GM18909 (cell line): ENCODE measurements at regions not wholly inside any gene's neighbourhood (a gene's known extent, or its start where the extent isn't known, plus 50 kb on each side); places are given as distances from the start of the nearest gene placed in this dataset.
"Not testable (repeated sequence)": the region's sequence is repeated elsewhere in the genome, so short reads cannot be mapped to it uniquely, and the experiment has no call there.

Experiments used
- ATAC-seq: cut with Tn5 transposase; IDR thresholded peaks from one replicate; pipeline ENCODE4 v1.9.1; 2021; ENCODE audit warnings: mild to moderate bottlenecking; ENCODE audit not compliant: unreplicated experiment, poor library complexity

DNA sequence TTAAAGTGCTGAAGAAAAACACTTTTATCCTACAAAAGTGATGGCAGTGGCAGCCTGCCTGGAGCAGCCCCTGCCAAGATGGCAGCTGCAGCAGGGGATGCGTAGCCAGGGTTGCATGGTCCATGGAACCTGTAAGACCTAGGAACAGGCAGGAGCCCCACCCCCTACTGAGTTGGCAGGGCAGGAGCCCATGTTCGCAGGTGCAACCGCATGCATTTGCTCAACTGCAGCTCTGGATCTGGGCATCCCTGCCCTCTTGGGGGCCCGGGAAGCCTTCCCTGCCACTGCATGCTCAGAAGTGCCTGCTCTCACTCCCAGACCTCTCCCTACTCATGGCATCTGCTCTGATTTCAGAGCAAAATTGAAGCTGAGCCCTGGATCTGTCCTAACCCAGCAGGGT, 779.6 kb downstream of the CDH18 start:
- ATAC-seq, result no peak

DNA sequence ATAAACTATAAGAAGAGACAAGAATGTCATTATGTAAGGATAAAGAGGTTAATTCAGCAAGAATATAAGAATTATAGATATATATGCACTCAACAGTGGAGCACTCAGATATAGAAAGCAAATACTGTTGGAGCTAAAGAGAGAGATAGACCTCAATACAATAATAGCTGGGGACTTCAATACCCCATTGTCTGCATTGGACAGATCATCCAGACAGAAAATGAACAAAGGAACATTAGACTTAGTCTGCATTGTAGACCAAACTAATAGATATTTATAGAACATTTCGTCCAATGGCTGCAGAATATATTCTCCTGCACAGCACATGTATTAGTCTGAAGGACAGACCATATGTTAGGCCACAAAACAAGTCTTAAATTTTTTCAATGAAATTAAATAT, 777.1 kb downstream of the CDH18 start:
- no peak for ATAC-seq

DNA sequence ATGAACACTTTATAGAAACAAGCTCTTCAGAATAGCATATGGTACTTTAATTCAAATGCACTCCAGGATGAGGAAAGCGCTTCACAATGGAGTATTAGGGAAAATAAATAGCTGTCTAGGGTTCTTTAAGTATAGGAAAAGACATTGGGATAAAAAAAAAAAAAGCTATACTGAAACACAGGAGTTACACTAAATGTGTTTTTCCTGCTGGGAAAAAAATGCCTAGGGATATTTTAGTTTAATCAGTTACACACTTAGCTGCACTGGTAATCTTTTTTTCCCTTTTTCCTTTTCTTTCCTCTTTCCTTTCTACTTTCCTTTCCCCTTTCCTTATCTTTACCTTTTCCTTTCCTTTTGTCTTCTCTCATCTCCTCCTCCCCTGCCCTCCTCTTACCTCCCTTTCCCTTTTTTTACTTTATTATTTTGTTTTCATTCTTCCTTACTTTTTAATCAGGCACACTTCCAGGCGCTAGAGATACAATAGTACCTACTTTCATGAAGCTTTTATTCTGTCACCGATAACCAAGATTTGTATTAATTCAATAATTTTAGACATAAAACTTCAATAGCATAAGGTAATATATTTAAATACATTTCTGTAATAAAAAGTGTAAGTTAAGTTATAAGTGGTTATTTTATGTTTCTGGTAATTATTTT, 758.7 kb downstream of the CDH18 start:
- no peak for ATAC-seq

DNA sequence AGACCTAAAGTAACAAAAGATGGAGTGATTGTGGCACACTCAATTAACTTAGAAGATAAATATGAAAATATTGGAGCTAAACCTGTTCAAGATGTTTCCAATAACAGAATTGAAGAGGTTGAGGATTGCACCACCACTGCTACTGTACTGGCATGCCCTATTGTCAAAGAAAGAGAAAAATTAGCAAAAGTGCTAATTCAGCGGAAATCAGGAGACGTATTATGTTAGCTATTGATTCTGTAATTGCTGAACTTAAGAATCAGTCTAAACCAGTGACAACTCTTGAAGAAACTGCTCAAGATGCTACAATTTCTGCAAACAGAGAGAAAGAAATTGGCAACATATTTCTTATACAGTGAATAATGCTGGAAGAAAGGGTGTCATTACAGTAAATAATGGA, 754.4 kb downstream of the CDH18 start:
- ATAC-seq, result no peak

DNA sequence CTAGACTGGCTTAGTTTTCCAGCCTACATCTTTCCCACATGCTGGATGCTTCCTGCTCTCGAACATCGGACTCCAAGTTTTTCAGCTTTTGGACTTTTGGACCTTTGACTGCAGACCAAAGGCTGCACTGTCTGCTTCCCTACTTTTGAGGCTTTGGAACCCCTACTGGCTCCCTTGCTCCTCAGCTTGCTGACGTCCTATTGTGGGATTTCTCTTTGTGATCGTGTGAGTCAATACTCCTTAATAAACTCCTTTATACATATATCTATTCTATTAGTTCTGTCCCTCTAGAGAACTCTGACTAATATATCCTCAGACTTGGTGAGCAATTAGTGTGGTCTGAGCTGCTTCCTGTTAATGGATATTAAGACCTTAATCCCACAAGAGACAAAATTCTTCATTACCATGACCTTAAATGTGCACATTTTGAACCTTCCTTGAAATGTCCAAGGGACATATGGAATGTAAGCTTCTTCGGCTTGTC, 752.9 kb downstream of the CDH18 start:
- no peak for ATAC-seq

DNA sequence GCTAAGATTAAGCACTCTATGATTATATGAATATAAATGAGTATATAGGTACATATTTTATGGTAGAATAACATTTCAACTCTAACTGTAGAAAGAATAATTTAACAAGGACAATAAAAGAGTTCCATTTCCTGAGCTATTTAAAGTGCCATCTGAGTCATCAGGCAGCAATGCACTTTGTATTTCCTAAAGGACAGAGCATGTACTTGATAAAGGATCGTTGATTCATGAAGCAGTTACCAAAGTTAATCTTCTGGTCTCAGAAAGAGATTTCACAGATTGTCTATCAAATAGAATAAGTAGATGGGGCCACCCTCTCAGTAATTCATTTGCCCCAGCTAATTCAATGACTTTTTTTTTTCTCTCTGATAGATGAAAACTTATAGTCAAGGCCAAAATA, 747.8 kb downstream of the CDH18 start:
- ATAC-seq, result no peak

DNA sequence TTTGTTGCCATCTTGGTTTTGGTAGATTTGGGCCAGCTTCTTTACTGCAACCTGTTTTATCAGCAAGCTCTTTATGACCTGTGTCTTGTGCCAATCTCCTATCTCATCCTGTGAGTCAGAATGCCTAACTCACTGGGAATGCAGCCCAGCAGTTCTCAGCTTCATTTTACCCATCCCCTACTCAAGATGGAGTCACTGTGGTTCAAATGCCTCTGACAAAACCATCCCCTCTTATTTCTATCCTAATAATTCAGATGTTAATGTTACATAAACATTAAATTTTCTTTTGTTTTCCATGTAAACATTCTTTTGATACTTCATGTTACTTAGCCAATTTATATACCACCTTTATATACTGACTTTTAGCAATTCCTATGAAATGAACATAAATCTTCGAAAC, 746.3 kb downstream of the CDH18 start:
- ATAC-seq, result no peak

DNA sequence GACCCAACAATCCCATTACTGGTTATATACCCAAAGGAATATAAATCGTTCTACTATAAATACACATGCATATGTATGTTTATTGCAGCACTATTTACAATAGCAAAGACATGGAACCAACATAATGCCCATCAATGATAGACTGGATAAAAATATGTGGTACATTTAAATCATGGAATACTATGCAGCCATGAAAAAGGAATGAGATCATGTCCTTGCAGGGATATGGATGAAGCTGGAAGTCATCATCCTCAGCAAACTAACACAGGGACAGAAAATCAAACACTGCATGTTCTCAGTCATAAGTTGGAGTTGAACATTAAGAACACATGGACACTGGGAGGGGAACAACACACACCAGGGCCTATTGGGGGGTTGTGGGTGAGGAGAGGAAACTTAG, 741.8 kb downstream of the CDH18 start:
- not testable (repeated sequence) for ATAC-seq

DNA sequence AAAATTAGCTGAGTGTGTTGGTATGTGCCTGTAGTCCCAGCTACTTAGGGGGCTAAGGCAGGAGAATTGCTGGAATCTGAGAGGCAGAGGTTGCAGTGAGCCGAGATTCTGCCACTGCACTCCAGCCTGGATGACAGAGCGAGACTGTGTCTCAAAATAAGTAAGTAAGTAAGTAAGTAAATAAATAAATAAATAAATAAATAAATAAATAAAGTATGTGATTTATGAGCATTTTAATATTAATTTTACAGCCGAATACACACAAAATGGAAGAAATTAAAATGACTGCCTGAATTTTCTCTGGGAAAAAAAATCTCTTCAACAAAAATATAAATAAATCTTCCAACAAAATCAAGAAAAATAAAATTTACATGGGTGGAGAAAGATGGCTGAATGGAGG, 740.7 kb downstream of the CDH18 start:
- ATAC-seq, result no peak

DNA sequence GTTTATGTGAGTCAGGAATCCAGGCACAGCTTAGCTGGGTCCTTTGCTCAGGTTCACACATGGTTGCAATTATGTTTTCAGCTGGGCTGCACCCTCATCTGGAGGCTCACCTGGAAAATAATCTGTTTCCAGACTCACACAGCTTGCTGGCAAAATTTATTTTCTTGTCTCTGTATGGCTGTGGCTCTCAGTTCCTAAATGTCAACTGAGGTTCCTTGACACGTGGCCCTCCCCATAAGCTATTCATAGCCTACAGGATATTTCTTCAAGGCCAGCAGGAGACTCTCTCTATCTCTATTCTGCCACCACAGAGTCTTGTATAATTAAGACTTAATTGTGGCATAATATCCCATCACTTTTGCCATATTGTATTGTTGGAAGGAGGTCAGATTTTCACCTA, 732.0 kb downstream of the CDH18 start:
- ATAC-seq, result no peak

DNA sequence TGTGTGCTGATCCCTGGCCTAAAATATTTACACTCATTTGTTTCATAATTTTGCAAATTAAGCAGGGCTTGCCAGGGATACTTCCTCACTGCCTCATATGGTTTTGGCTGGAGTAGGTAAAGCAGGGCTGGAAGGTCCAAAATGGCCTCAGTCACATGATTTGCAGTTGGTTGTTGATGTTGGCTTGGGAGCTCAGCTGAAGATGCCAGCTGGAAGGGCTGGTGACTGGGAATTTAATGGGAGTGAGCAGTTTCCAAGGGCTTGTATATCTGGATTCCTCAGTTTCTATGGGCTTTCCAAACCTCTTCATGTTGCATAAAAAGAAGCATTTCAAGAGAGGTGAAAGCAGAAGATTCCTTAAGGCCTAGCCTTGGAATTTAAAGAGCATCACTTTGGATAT, 729.3 kb downstream of the CDH18 start:
- ATAC-seq, result no peak

DNA sequence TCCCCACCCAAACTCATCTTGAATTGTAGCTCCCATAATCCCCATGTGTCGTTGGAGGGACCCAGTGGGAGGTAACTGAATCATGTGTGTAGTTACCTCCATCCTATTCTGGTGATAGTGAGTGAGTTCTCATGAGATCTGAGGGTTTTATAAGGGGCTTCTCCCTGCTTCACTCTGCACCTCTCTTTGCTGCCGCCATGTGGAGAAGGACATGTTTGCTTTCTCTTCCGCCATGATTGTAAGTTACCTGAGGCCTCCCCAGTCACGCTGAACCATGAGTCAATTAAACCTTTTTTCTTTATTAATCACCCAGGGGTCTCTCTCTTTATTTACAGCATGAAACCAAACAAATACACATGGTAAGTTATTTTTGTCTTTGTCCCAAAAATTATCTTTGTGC, 726.1 kb downstream of the CDH18 start:
- ATAC-seq, result no peak

DNA sequence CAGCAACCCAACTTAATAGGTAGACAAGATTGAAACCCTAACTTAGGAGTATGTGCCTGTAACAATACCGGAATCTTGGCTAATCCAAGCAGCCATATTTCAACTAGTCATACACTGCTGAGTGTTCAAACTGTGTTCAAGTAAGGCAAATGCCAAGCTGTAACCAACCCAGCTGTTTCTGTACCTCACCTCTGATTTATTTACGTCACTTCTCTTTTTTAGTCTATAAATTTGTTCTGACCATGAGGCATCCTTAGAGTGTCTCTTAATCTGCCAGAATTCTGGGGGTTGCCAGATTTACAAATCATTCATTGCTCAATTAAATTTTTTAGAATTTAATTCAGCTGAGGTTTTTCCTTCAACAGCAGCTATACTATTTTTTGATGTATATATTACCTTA, 723.2 kb downstream of the CDH18 start:
- ATAC-seq, result no peak

DNA sequence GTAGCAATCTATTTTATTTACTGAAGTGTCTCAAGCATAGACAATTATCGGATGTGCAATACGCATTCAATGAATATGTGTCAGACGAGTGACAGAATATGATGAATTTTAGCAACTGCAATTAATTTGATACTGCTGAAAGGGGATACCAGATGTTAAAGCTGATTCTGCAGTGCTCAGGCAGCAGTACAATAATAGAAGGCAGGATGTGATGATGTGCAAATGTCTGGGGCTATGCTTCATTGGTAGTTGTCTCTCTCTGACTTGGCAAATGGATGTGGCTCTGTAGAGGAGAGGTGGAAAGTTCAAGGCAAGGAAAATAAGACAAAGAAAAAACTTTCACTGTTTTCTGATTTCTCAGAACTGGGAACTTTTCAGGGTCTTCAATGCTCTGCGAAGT, 721.2 kb downstream of the CDH18 start:
- no peak for ATAC-seq

DNA sequence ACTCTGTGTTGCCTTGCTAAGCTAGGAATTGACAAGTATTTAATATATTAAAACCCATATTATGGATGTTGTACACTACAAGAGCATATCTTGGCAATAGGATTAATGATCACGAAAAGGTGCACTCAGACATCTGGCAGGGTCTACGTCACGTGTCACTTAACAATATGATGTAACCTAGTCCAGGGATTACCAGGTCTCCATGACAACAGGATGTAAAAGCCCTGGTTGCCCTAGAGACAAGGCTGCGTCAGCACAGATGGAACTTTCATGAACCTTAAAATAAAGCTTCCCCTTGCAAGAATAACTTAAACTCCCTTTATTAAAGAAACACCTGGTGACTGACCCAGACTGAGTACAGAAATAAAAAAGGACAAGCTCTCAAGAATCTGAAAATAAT, 717.8 kb downstream of the CDH18 start:
- no peak for ATAC-seq

DNA sequence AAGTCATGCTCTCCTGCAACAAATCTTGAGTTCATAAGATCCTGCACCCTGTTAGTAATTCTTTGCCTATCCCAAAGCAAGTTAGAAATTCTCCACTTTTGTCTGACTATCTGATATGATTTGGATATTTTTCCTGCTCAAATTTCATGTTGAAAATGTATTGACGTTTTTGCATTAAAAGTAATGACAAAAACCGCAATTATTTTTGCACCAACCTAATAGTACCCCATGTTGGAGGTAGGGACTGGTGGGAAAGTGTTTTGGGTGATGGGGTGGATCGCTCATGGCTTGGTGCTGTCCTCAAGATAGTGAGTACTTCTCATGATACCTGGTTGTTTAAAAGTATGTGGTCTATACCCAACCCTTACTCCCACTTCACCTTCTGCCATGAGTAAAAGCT, 713.4 kb downstream of the CDH18 start:
- no peak for ATAC-seq

DNA sequence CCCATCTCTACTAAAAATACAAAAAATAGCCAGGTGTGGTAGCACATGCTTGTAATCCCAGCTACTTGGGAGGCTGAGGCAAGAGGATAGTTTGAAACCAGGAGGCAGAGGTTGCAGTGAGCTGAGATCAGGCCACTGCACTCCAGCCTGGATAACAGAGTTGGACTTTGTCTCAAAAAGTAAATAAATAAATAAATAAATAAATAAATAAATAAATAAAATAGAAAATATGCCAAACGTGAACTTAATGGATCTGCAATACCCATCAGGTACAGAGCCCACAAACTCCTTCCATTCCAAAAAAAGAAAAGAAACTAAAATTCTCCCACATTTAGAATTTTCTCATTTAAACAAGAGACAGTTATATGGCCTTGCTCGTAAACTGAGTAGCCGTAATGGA, 702.7 kb downstream of the CDH18 start:
- ATAC-seq, result no peak

DNA sequence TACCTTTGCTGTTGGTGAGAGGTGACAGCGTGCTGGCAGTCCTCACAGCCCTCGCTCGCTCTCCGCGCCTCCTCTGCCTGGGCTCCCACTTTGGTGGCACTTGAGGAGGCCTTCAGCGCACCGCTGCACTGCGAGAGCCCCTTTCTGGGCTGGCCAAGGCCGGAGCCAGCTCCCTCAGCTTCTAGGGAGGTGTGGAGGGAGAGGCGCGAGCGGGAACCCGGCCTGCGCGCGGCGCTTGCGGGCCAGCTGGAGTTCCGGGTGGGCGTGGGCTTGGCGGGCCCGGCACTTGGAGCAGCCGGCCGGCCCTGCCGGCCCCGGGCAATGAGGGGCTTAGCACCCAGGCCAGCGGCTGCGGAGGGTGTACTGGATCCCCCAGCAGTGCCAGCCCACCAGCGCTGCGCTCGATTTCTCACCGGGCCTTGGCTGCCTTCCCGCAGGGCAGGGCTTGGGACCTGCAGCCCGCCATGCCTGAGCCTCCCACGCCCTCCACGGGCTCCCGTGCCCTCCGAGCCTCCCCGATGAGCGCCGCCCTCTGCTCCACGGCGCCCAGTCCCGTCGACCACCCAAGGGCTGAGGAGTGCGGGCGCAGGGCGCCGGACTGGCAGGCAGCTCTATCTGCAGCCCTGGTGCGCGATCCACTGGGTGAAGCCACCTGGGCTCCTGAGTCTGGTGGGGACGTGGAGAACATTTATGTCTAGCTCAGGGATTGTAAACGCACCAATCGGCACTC, 700.3 kb downstream of the CDH18 start:
- ATAC-seq, result not testable (repeated sequence)

DNA sequence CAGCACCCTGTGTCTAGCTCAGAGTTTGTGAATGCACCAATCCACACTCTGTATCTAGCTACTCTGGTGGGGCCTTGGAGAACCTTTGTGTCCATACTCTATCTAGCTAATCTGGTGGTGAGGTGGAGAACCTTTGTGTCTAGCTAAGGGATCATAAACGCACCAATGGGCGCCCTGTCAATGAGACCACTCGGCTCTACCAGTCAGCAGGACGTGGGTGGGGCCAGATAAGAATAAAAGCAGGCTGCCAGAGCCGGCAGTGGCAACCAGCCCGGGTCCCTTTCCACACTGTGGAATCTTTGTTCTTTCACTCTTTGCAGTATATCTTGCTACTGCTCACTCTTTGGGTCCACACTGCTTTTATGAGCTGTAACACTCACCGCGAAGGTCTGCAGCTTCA, 699.7 kb downstream of the CDH18 start:
- ATAC-seq, result not testable (repeated sequence)

DNA sequence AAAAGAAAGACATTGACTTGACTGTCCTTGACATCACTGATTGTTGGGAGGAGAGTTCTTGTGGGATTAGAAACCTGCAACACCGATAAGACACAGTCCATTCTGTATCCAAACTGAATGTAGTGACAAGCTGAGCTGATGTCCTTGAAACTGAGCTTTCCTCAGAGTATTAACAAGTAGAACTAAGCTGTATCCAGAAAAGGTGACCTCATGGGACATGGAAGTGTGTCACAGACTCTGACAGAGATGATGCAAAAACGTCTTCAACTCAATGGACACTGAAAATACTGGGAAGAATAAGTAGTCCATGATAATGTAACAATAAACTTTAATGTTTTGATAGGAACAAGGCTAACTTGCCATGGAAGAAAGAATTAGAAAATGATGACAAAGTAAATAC, 690.1 kb downstream of the CDH18 start:
- no peak for ATAC-seq

DNA sequence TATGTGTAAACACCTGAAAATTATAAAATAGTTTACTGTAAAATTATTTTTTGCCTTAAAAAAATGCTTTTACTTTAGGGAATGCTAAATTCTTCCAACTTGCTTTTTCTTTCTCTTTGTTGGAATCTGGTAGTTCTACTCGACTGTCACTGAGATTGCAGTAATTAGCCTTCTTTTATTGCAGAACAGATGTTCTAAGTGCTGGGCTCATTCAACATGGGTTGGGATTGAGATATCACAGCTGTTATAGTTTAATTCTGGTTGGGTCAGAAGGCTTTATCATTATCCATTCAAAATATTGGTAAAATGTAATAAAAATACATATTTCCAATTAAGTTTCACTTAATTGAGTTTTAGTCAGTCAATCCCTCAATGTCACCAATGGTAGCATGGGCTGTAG, 686.7 kb downstream of the CDH18 start:
- no peak for ATAC-seq

DNA sequence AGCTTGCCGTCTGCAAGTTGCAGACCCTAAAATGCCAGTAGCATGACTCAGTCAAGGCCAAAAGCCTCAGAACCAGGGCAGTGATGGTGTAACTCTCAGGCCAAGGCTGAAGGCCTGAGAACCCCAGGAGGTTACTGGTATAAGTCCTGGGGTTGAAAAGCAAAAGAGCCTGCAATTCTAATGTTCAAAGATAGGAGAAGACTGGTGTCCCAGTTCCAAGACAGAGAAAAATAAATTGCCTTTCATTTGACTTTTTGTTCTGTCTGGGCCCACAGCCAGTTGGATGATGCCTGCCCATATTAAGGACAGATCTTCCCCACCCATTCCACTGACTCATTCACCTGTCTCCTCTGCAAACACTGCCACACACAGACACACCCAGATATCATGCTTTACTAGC, 673.2 kb downstream of the CDH18 start:
- ATAC-seq, result no peak
